Renal cortical epithelial cell (primary cell): ENCODE measurements at regions not wholly inside any gene's neighbourhood (a gene's known extent, or its start where the extent isn't known, plus 50 kb on each side); places are given as distances from the start of the nearest gene placed in this dataset.

Experiments
- DNase-seq: peaks from one replicate; pipeline ENCODE4 v3.0.0-alpha.2; 2011; ENCODE audit warnings: low read depth

DNA sequence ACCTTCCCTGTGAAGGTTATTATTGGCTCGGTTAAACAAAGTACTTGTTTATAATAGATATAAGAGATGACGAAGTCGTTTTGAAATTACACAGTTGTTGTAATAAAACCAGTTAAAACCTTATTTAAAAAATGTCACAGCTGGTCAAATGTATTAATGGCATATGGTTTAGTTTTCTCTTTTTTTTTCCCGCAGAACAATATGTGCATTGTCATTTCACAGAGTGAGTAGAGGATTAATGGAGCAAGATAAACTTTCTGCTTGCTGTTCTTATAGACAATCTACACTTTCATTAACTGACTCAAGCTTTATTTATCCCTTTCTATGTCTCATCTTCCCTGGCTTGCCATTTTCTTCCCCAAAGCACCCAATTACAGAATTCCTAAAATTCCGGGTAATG lies 404.3 kb upstream of the NPVF start:
- DNase-seq = no peak

DNA sequence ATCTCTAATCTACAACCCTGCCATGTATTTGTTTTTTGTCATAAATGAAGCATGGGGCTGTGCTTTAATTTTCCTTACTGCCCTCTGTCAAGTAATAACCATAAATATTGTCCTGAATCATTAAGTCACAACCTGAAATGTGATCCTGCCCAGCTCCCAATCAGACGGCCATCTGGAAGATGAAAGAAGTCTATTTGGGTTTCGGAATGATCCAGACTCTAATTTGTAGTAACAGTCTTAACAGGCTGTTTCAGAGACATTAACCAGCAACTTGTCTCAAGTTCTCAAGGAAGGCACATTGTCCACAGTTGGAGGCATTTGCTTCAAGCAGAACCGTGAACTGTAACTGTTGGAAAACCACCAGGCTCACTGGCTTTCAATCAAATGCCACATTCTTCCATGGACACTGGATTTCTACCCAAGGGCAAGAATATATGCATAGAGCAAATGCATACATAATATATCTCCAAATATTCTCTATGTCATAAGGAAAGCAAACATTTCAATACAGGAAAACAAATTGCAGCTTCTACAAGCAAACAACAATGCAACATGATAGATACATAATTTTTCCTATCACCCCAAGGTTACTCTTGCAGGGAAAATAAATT lies 405.2 kb upstream of the NPVF start:
- DNase-seq = no peak

DNA sequence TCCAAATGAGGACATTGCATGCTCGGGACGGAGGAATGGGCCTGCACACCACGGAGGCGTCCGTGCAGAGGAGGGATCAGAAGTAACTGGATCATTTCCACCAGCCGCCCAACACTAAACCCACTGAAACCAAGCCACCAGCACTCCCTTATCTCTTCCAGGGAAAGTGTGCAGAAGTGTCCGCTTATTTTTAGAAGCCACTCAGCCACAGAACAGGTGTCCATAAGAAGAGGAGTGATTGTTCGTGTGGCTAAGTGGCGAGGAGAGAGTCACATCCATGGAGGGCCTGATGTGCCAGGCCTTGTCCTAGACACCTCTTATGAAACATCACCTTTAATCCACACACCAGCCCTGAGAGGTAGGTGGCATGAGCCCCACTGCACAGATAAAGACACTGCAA lies 407.9 kb upstream of the NPVF start:
- DNase-seq = no peak

DNA sequence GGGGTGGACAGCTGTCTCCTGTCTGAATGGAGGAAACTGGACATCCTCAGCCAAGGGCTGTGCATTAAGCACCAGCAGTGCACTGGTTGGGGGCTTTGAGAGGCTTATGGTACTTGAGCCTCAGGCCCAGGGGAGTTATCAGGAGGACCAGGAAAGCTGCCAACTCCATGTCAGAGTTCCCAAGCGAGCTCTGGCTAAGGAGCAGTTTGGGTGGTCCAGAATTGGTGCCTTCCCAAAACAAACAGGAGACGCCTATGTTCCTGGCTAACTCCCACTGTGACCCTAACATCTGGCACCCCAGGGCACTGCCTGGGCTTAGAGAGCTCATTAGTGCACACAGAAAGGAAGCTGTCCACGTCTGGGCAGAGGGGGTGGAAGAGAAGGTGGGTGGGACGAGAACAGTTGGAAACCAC lies 408.6 kb upstream of the NPVF start:
- no peak for DNase-seq

DNA sequence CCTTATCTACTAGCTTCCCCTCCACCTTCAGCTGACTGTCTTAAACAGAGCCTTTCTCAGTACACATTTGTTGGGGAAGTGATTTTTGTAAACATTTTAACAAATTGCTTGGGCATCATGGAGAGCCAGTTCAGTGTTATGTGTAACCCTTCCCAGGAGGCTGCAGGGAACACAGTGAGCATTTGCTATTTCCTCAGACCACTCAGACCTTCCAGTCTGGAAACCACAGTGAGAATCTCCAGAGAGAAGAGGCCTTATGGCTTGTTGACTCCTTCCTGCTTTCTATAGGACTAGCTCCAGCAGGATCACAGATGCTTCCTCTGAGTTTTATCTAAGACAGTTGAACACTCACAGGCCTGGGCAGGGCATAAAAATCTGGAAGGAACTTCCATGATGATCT lies 409.8 kb upstream of the NPVF start:
- no peak for DNase-seq

DNA sequence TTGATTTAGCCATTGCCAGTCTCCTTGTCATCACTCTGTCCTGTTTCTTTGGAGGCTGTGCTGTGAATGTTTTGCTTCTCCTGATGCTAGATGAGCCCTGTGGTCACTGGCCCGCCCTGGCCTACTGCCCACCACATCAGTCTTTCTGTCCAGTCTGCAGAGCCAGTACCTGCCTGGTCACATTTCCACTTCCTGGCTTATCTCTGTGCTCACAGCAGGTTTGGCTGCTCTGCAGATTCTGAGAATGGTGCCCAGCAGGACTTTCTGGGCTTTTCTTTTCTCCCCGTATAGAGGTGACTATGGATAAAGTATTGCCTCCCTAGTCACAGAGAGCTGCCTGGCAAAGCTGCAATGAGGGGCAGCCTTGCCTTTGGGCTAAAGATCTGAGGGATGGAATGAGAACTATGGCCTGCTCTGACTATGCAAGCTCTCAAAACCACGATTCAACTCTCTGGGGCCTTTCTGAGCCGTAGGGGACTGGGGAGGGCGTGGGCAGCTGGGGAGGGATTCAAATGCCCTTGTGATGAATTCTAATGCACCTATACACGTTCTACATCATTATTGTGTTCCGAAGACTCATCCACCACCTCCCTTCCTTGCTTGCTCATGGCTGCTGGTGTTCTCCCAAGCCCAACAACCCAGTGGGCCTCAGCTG lies 410.4 kb upstream of the NPVF start:
- DNase-seq = no peak

DNA sequence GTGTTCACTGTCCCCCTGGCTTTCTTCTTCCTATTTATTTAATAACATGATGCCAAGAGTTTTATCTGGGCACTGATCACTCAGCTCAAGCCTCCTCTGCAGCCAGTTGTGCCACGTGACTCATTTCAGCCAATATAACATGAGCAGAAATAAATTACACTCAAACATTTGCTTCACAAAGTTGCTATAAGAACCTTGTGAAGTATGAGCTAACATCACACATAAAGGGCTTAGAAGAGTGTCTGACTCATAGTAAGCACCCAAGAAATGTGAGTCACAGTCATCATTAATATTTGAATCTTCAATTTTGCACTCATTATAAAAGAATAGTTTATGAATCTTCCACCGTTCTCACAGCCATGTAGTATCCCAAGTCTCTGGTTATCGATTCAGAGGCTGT lies 414.6 kb upstream of the NPVF start:
- peak; percentile 38 for DNase-seq

DNA sequence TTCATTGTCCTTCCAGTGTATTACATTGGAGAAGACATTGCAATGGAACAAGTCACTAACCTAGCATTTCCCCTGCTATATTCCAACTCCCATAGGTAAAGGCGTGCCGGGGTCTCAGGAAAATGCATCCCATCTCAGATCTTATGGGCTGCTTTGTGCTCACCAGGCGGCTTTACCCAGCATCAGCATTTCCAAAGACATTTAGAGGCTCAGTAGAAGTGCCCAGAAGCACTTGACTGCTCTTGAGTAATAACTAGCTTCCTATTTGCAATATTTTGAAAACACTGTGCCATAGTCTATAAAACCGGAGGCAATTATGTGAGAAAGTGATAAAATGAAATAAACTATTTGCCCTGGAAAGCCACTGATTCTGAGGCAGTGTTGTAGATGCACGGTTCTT lies 415.0 kb upstream of the NPVF start:
- DNase-seq = no peak

DNA sequence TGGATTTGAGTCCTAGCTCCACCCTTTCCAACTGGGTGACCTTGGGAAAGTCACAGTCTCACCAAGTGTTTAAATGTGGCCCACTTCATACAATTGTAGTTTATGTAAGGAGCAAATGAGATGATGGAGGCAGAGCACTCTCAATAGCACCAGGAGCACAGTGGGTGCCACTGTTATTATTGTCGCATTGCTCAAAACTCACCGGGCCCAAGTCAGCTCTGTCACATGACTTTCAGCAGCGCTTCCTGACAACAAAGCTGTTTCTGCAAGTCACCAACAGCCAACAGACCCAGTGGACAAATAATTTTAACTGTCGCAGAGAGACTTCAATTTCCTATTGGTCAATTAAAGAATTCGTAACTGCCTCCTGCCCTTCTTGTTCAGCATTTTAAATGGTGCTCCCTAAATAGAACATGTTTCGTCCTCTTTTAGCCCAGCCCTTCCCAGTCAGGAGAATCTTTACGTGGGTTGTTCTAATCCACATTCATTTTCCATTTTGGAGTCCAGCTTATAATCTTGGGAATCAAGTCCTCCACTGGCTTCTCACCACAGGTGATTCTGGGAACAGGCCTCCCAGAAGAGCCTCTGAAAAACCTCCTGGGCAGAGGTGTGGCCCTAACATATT lies 415.6 kb upstream of the NPVF start:
- no peak for DNase-seq

DNA sequence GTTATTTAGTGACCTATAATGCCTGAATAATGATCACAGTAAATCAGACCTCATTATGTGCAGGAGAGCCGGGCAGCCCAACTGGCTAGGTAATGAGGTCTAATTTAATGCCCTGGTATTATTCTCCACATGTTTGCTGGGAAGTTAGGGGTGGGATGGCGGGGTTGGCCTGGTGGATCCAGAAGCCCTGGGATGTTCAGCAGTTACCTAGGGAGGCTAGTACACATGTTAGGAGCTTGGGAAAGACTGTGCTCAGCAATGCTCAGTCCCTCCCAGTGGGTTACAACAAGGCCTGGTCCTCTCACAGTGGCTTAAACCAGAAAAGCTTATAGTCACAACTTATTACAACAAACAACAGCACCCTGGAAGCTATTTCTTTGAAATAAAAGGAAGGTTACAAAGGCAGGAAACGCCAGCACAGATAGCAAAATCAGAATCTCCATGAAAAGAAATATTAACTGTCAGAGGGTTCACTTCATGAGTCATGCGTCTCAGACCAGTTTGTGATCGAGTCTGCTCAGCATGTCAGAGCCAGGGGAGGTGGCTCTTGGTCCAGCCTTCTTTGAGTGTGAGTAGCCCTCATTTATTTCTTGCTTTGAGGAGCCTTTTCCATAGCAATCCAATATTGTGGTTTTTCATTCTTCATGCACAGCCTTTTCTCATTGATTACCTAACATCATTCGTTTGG lies 418.6 kb upstream of the NPVF start:
- DNase-seq = no peak

DNA sequence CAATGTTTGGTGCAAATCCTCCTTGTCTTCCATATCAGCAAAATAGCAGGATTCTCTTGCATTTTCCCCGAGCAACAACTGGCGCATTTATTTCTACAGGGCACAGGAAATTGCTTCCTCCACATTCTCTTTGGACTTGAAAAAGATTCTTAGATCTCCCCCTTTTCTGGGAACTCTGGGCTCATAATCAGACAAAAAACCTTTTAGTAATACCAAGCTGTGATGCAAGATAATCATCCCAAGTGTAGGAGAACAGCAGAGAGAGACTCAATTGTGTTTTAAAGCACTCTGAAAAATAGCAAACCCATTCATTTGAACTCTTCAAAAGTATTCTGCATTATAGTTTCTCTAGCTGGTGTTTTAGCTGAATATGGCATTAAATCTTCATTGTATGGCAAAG lies 419.6 kb upstream of the NPVF start:
- no peak for DNase-seq

DNA sequence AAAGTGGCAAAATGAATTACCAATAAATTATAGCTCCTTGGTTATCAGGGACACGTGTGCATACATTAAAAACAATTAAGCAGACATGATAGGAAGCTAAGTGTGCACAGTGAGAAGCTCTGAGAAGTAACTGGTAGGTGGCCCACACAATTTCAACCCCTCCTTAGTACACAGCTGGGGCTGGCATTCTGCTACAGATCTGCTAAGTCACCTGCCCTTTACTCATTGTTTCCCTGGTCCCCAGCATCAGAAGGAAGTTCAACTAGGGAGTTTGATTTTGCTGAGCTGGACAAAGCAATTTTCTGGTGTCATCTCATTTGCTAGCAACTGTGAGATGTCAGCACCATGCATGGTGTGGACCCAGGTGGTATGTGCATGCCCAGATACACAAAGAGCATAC lies 424.1 kb upstream of the NPVF start:
- no peak for DNase-seq

DNA sequence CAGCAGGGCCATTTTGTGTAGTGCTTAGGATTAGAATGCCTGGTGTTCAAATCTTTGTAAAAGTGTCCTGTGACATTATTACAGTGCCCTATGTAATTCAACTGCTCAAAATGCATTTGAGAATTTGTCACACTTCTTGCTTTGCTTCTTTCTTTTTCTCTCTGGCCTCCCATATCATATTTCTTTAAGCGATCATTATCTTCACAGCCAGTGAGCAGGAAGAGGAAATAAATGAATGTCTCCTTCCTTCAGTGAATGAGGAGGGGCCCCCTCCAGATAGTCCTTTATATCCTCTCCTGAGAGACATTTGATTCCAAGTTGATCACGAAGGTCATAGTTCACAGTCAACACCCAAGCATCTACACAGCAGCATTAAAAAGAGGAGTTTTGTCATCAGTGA lies 425.1 kb upstream of the NPVF start:
- DNase-seq = no peak

DNA sequence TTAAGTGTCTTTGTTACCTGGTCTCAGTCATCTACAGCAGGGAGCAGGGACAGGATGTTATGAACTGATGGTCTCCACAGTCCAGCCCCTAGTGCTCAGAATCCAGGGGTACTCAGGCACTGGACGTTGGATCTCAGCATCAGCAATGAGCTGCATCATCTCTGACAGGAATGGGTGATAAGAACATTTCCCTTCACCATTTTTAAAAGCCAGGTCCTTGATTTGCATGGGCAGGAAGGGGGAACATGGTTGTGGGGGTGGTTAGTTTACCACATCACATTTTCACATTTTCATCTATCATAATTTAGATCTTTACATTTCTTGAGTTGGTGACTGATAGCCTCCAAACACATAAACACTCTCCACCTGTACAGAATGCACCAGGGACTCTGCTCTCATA lies 427.8 kb upstream of the NPVF start:
- DNase-seq = no peak

DNA sequence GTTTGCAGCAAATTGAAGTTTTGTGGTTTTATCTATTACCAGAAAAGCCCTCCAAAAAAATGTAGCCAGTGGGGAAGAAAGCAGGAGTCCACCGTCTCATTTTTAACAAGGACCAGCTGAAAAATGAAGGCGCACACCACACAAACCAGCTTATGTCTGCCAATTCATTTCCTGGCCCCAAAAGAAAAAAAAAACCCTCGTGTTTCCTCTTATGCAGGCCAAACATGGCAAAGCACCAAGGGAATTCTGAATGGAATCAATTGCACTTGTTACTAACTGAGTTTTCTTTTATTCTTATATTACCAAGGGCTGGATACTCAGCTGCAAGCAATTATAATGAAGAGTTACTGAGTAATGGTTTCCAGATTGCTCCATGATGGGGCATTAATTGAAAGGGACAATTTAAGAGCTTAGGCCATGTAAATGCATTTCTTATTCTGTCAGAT lies 428.3 kb upstream of the NPVF start:
- no peak for DNase-seq

DNA sequence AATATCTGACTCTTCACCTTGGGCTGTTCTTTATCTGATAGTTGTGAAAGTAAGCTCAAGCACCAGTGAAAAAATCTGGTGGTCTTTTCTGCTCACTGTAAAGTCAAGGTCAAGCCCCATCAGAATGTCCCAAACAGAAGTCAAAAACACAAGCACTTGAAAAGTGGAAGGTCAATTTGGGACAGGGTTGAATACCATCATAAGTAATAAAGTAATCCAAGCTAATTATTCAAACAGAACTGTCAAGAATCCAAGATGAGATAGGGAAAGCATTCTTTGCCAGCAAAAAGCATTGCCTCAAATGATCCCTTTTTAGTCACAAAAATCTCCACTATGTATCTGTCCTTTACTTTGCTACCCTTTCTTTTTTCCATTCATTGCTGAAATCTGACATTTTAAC lies 430.1 kb upstream of the NPVF start:
- DNase-seq = no peak

DNA sequence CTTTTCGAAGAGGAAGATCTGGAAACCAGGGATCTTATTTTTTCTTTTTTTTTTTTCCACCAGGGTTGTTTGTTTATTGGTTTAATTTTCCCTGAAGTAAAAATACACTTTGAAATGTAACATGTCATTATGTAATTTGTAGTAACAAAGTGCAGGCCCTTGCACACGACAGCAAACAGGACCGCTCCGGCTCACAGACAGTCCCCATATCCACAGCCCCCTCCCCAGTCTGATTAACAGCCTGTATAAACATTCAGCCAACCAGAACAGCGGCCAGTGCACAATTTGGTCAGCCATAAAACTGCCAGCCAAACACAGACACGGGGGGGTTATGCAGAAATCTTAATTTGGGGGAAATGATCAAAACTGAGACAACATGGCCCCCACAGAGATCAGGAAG lies 431.6 kb upstream of the NPVF start:
- DNase-seq = no peak

DNA sequence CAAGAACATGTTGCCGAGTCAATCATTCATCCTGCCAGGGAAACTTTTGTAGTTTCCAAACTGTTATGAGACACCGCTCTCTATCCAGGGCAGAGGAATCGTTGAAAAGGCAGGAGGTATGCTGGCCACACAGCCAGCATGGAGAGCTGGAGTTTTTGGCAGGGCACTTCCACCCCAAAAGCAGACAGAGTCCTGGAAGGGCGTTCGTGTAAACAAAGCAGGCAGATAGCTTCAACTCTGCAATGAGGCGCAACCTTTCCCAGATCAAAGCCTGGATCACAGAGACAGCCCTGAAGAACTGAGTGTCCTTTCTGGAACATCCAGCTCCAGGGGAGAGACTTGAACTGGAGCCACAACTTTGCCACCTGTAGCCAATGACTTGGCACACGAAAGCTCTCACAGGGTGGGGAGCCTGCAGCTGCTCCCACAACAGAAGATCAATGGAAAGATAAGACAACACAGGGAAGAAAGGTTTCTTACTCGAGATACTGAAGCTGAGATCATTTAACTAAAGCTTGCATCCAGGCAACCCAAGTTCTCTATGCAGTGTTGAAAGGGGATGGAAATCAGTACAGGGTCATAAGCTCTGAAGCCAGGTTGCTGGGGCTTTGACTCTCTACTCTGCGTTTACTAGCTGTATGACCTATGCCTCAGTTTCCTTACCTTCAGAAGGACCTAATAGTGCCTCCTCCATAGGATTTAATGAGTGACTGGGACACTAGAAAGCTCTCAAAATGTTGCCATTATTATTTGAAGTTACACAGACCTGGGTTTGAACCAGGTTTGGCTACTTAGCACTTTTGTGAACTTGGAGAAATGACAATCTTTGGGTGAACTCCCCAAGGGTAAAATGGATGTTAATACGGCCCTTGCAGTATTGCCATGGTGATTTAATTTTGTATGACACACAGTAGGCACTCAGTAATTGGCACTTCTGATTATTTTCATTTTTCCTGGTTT lies 434.8 kb upstream of the NPVF start:
- no peak for DNase-seq

DNA sequence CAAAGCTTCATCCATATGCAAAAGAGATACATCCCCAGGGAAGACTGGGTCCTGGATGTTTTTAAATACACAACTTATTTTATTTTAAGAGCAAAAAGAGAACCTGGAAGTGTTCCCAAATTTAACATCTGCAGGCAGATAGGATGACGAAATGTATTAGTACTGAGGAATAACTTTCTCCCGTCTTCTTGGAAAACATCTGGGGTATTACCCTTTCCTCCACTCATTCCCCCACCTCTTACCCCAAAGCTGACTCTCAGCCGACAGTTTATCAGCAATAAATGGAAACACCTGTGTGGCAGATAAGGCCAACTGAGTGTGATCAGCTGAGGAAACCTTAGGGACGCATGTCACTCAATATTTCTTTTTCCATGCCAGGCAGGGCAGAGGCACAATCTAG lies 435.6 kb upstream of the NPVF start:
- DNase-seq = no peak

DNA sequence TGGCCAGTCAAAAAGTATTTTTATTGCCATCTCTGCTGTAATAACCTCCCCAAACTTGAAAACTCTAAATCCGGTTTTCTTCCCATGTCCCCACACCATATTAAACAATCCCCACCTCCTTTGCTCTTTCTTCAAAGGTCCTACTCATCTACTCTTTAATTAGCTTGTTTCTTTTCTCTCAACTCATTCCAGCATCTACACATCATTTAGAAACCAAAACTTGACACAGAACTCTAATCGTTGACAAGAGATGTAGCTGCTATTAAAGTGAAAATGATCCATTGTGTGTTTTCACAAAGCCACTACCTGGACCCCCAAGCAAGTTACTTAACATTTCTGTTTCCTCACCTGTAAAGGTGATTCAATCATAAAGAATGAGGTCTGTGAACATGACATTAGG lies 436.3 kb upstream of the NPVF start:
- no peak for DNase-seq

DNA sequence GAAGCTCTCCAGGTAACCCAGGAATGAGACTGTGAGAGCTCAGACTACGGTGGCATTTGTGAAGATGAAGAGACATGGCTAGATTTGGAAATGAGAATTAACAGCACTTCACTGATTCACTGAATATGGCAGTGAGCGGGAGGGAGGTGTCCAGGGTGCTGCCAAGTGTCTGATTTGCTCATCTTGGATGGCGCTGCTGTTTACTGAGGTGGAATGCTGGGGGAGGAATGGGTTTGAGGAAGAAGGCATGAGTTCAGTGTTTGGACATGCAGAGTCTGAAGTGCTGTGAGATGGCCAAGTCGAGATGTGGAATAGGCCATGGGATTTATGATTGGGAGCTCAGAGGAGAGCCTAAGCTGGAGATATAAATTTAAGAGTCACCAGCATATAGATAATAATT lies 437.1 kb upstream of the NPVF start:
- DNase-seq = no peak
